CD14-positive monocyte (primary cell): ENCODE measurements at regions not wholly inside any gene's neighbourhood (a gene's known extent, or its start where the extent isn't known, plus 50 kb on each side); places are given as distances from the start of the nearest gene placed in this dataset.

Experiments used
- DNase-seq, 3 donors: peaks; one replicate each; pipeline ENCODE4 v3.0.0-alpha.2; 2011 to 2022
- H2AFZ ChIP-seq: 2 replicates; pipeline ENCODE4 v1.6.0; 2012; ENCODE audit warnings: mild to moderate bottlenecking, low read depth, low read length, inconsistent platforms; ENCODE audit not compliant: insufficient read depth, poor library complexity, severe bottlenecking
- H3K27ac ChIP-seq, 2 donors: 1 replicate in 1 of 2; 2 replicates in 1 of 2; pipeline ENCODE4 v1.5.1; 2012 to 2013; ENCODE audit warnings: low read length in 2 of 2, control low read depth in 1 of 2, inconsistent platforms in 1 of 2, low read depth in 1 of 2, mild to moderate bottlenecking in 1 of 2
- H3K27me3 ChIP-seq, 2 donors: one replicate each; pipeline versions ENCODE4 v1.6.0 to v1.6.1; 2011 to 2013; ENCODE audit warnings: low read length in 2 of 2; ENCODE audit not compliant: control insufficient read depth in 2 of 2, insufficient read depth in 2 of 2
- H3K36me3 ChIP-seq, 2 donors: replicated peaks in 1 of 2; 1 replicate in 1 of 2; 2 replicates in 1 of 2; pipeline versions ENCODE4 v1.5.1 to v1.6.1; 2012 to 2013; ENCODE audit warnings: low read length in 2 of 2, control low read depth in 1 of 2, inconsistent platforms in 1 of 2, mild to moderate bottlenecking in 1 of 2; ENCODE audit not compliant: insufficient read depth in 2 of 2, control insufficient read depth in 1 of 2
- H3K4me1 ChIP-seq, 2 donors: 1 replicate in 1 of 2; 2 replicates in 1 of 2; pipeline versions ENCODE4 v1.5.1 to v1.6.1; 2012 to 2013; ENCODE audit warnings: low read length in 2 of 2, control low read depth in 1 of 2, inconsistent platforms in 1 of 2, mild to moderate bottlenecking in 1 of 2, moderate library complexity in 1 of 2; ENCODE audit not compliant: insufficient read depth in 2 of 2, control insufficient read depth in 1 of 2
- H3K4me2 ChIP-seq: replicated peaks from 2 replicates; pipeline ENCODE3; 2012; ENCODE audit warnings: low read length, moderate library complexity, mild to moderate bottlenecking; ENCODE audit not compliant: poor library complexity, severe bottlenecking; ENCODE audit errors: extremely low read depth
- H3K4me3 ChIP-seq, 3 experiments: fragments of 200-600 bp in 1 of 3; sonication (generic) in 1 of 3; replicated peaks in 1 of 3; 1 replicate in 2 of 3; 2 replicates in 1 of 3; pipeline ENCODE4 v1.5.1; 2011 to 2013; ENCODE audit warnings: low read length in 3 of 3, mild to moderate bottlenecking in 3 of 3, control low read depth in 2 of 3, low read depth in 2 of 3, inconsistent platforms in 1 of 3, moderate library complexity in 1 of 3
- H3K79me2 ChIP-seq: 2 replicates; pipeline ENCODE4 v1.6.0; 2012; ENCODE audit warnings: mild to moderate bottlenecking, control low read depth, inconsistent platforms, low read length, moderate library complexity; ENCODE audit not compliant: insufficient read depth
- H3K9ac ChIP-seq: 2 replicates; pipeline ENCODE4 v1.6.0; 2017; ENCODE audit warnings: low read length, mild to moderate bottlenecking; ENCODE audit not compliant: insufficient read depth, poor library complexity, severe bottlenecking
- H3K9me3 ChIP-seq, 2 donors: replicated peaks in 1 of 2; 1 replicate in 1 of 2; 2 replicates in 1 of 2; pipeline versions ENCODE4 v1.5.1 to v1.6.1; 2012 to 2013; ENCODE audit warnings: low read length in 2 of 2, control low read depth in 1 of 2; ENCODE audit not compliant: control insufficient read depth in 1 of 2, insufficient read depth in 1 of 2
- H4K20me1 ChIP-seq: 2 replicates; pipeline ENCODE4 v1.6.0; 2012; ENCODE audit warnings: mild to moderate bottlenecking, low read length, control low read depth, moderate library complexity; ENCODE audit not compliant: insufficient read depth
- H3K27ac Mint-ChIP-seq, 7 donors: one replicate each; pipeline ENCODE4 v1.8.0; 2020; ENCODE audit warnings: mild to moderate bottlenecking in 7 of 7, mixed read lengths in 7 of 7, moderate library complexity in 6 of 7, inconsistent platforms in 2 of 7
- H3K27me3 Mint-ChIP-seq, 3 donors: one replicate each; pipeline ENCODE4 v1.8.0; 2021 to 2022; ENCODE audit warnings: low read depth in 3 of 3, mild to moderate bottlenecking in 3 of 3, mixed read lengths in 3 of 3, moderate library complexity in 3 of 3, inconsistent platforms in 1 of 3
- H3K36me3 Mint-ChIP-seq, 2 donors: one replicate each; pipeline ENCODE4 v1.8.0; 2020; ENCODE audit warnings: mixed read lengths in 2 of 2, inconsistent platforms in 1 of 2, mild to moderate bottlenecking in 1 of 2
- H3K4me1 Mint-ChIP-seq: one replicate; pipeline ENCODE4 v1.8.0; 2020; ENCODE audit warnings: mild to moderate bottlenecking, mixed read lengths
- H3K4me3 Mint-ChIP-seq, 2 donors: one replicate each; pipeline ENCODE4 v1.8.0; 2020; ENCODE audit warnings: mild to moderate bottlenecking in 2 of 2, mixed read lengths in 2 of 2, moderate library complexity in 1 of 2
- H3K9me3 Mint-ChIP-seq, 7 donors: one replicate each; pipeline ENCODE4 v1.8.0; 2020 to 2022; ENCODE audit warnings: mixed read lengths in 7 of 7, mild to moderate bottlenecking in 6 of 7, moderate library complexity in 6 of 7, inconsistent platforms in 2 of 7
- CTCF ChIP-seq: fragments of 200-600 bp; IDR thresholded peaks from one replicate; pipeline ENCODE4 v1.8.0; 2022; ENCODE audit warnings: antibody characterized with exemption, mild to moderate bottlenecking
- WGBS: methylation state at CpG from one replicate; pipeline ENCODE4 v1.1.5; 2013; ENCODE audit warnings: missing lambda C conversion rate; ENCODE audit not compliant: insufficient coverage; 5-methylcytosine and 5-hydroxymethylcytosine counted together
- intact Hi-C, 2 donors: fragments of 100-400 bp; cut with micrococcal nuclease; formaldehyde crosslinking; loops; one replicate each; pipeline versions ENCODE4 v1.15.0 to v1.15.1; 2023

DNA sequence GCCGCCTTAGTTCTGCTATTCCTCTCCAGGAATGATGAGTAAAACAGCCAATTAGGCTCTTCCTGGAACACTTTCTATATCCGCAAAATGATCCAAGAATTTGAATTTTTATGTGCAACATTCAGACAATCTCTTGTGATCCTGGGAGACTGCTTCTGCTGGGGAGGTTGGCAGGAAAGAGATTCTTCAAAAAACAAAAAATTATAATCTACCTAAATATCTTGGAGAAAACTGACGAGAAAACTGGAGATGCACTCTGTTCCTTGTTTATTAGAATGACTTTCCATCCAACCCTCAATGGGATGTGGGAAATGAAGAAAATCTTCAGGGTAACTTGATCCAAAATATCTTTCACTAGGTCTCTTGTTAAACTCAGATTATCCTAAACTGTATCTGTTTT is 346.3 kb upstream of the UBE2E2 start:
- no peaks in the 10 kb centered on the region for H3K27me3 Mint-ChIP-seq
- no peak for DNase-seq
- H3K4me1 Mint-ChIP-seq, result no peaks in the 10 kb centered on the region
- Histone ChIP-seq H3K4me2 (no peak overlapping the region), H4K20me1 (no peaks in the 10 kb centered on the region), H3K9ac (no peak overlapping the region), H3K27me3 (no peaks in the 10 kb centered on the region), H3K27ac (no peak overlapping the region), H3K9me3 (no peaks in the 10 kb centered on the region), H3K36me3 (no peaks in the 10 kb centered on the region), H3K4me3 (no peak overlapping the region), H3K4me1 (no peaks in the 10 kb centered on the region), H3K79me2 (no peaks in the 10 kb centered on the region), H2AFZ (no peak overlapping the region)
- no peaks in the 10 kb centered on the region for H3K36me3 Mint-ChIP-seq
- H3K27ac Mint-ChIP-seq, result no peak overlapping the region
- TF ChIP-seq CTCF, result no peak
- H3K4me3 Mint-ChIP-seq, result no peak overlapping the region
- WGBS, result 100% methylated on average over 1 of the region's 3 CpGs
- intact Hi-C loops, result no loop called here
- peaks cover 0 to 11% (median 4%) of the 10 kb centered on the region in 7 donors for H3K9me3 Mint-ChIP-seq

DNA sequence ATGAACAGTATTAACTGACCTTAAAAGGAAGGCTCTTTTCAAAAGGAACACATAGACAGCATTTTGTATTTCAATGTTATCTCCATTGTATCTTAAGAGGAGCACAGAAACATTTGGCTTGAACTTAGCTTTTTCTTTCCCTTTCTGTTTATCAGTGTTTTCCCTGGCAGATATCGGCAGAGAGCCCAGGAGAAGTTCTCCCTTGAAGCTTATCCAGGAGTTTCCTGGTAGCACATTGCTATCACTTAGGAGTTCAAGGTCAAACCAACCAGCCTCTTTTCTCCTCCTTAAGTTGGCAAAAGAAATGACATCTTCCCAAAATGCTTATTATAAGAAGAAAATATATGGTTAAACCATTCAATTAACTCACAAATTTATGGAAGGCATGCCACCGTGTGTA is 344.6 kb upstream of the UBE2E2 start:
- Histone ChIP-seq H3K27me3 (no peaks in the 10 kb centered on the region), H3K4me1 (no peaks in the 10 kb centered on the region), H3K9me3 (no peaks in the 10 kb centered on the region), H3K4me3 (no peak overlapping the region), H3K4me2 (no peak overlapping the region), H3K27ac (no peak overlapping the region), H4K20me1 (no peaks in the 10 kb centered on the region), H2AFZ (no peak overlapping the region), H3K36me3 (no peaks in the 10 kb centered on the region), H3K9ac (no peak overlapping the region), H3K79me2 (no peaks in the 10 kb centered on the region)
- Mint-ChIP-seq H3K27ac (no peak overlapping the region), H3K4me1 (no peaks in the 10 kb centered on the region), H3K36me3 (no peaks in the 10 kb centered on the region), H3K27me3 (no peaks in the 10 kb centered on the region), H3K4me3 (no peak overlapping the region), H3K9me3 (peaks cover 0 to 8% (median 4%) of the 10 kb centered on the region in 7 donors)
- WGBS, result no CpG with 5 or more reads among the region's 2 CpGs
- DNase-seq, result no peak
- no peak for TF ChIP-seq CTCF
- intact Hi-C loops, result no loop called here
